ACC112 (cell line): ENCODE measurements at regions not wholly inside any gene's neighbourhood (a gene's known extent, or its start where the extent isn't known, plus 50 kb on each side); places are given as distances from the start of the nearest gene placed in this dataset.
"Not testable (repeated sequence)": the region's sequence is repeated elsewhere in the genome, so short reads cannot be mapped to it uniquely, and the experiment has no call there.

Experiments used
- H2AFZ ChIP-seq: fragments of 200-600 bp; sonication (generic); one replicate; pipeline ENCODE4 v1.6.0; 2017; ENCODE audit warnings: antibody characterized with exemption, low read length; ENCODE audit not compliant: unreplicated experiment
- H3K27ac ChIP-seq: fragments of 200-600 bp; sonication (generic); 2 replicates; pipeline ENCODE4 v1.5.1; 2014; ENCODE audit warnings: low read depth, mild to moderate bottlenecking, antibody characterized with exemption, low read length, moderate library complexity
- H3K27me3 ChIP-seq: fragments of 200-600 bp; sonication (generic); 2 replicates; pipeline ENCODE4 v1.6.1; 2014; ENCODE audit warnings: mild to moderate bottlenecking, antibody characterized with exemption, low read length, moderate library complexity, mixed read lengths; ENCODE audit not compliant: insufficient read depth
- H3K36me3 ChIP-seq: fragments of 200-600 bp; sonication (generic); 2 replicates; pipeline ENCODE4 v1.6.1; 2016; ENCODE audit warnings: mild to moderate bottlenecking, antibody characterized with exemption, low read length, moderate library complexity, mixed read lengths; ENCODE audit not compliant: insufficient read depth
- H3K4me1 ChIP-seq: fragments of 200-600 bp; sonication (generic); one replicate; pipeline ENCODE4 v1.6.1; 2016; ENCODE audit warnings: low read length, mixed read lengths; ENCODE audit not compliant: insufficient read depth, unreplicated experiment, control insufficient read depth
- H3K4me3 ChIP-seq: fragments of 200-600 bp; sonication (generic); 2 replicates; pipeline ENCODE4 v1.5.1; 2014; ENCODE audit warnings: mild to moderate bottlenecking, low read depth, low read length
- H3K79me2 ChIP-seq: fragments of 200-600 bp; sonication (generic); one replicate; pipeline ENCODE4 v1.6.0; 2016; ENCODE audit warnings: low read length; ENCODE audit not compliant: control insufficient read depth, unreplicated experiment, insufficient read depth

DNA sequence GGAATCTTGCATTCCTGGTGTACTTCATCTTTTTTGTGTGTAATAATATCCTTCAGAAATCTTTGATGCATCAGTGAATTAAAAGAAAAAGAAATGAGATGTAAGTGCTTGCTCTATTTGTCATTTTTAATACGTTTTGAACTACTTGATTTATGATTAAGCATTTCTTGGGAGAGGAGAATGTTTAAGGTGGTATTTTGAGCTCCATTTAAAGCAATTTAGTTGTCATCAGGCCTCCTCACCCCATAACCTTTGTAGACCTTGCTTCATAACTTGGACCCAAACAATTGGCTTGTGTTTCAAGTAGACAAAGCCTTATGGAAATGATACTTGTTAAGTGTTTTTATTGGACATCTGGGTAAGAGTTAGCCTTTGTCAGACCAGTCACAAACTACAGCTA, 87.1 kb upstream of the VEPH1 start:
- no peak overlapping the region for H2AFZ ChIP-seq
- H3K79me2 ChIP-seq: no peaks in the 10 kb centered on the region
- no peak overlapping the region for H3K27ac ChIP-seq
- H3K27me3 ChIP-seq: 0 out of 2 replicates have a peak, but pooled peaks cover 4% of the 10 kb centered on the region
- H3K36me3 ChIP-seq: no peaks in the 10 kb centered on the region
- H3K4me3 ChIP-seq: no peak overlapping the region
- H3K4me1 ChIP-seq: no peaks in the 10 kb centered on the region

DNA sequence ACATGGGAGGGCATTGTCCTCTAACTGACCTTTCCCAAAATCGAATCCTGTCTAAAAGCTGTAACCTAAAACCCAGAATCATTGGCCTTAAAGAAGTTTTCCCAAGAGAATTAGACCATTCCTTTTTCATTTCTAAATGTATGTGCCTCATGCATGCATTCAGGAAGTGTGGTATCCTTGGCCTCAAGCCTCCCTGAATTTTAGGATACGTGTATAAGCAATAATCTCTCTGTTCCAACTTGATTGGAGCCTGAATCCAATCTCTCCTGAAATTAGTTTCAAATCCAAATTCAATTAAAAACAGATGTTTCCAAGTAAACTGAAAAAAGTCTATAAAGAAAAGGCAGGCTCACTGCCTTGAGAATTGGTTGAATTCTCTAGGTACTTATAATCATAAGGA, 86.0 kb upstream of the VEPH1 start:
- Histone ChIP-seq H2AFZ (no peak overlapping the region), H3K27ac (no peak overlapping the region)

DNA sequence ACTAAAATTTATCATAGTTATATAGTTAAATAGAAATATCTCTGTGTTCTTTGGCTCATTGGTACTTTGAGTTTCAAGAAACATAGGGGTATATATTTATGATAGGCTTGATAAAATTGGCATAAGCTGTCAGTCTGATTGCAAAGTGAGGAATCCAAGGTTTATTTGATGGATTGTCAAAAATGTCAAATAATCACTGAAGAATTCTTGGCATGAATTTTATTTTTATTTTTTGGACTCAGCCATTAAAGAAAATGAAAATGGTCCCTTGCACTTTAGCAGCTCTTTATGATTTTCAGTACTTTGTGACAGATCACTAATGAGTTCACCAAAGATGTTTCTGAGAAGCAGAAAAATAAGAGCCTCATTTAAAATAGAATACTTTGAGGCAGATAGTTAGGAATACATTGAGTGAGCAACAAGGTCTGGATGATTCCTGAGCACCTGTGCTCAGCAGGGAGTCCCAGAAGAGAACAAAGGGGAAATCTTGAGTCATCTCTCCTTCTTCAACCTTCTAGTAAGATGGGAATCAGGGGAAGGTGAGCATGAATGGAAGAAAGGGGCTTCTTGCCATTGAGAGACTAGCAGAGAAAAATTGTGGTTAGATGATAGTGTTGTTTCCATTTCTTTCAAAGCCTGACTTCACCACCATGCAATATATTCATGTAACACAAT, 85.3 kb upstream of the VEPH1 start:
- Histone ChIP-seq H3K27ac (no peak overlapping the region), H3K4me1 (no peaks in the 10 kb centered on the region), H3K27me3 (no peaks in the 10 kb centered on the region), H2AFZ (no peak overlapping the region), H3K79me2 (no peaks in the 10 kb centered on the region), H3K36me3 (no peaks in the 10 kb centered on the region), H3K4me3 (no peak overlapping the region)

More for the DNA sequence above, 86.0 kb upstream of the VEPH1 start:
- Histone ChIP-seq H3K4me1 (no peaks in the 10 kb centered on the region), H3K79me2 (no peaks in the 10 kb centered on the region), H3K4me3 (no peak overlapping the region), H3K27me3 (no peaks in the 10 kb centered on the region), H3K36me3 (no peaks in the 10 kb centered on the region)

DNA sequence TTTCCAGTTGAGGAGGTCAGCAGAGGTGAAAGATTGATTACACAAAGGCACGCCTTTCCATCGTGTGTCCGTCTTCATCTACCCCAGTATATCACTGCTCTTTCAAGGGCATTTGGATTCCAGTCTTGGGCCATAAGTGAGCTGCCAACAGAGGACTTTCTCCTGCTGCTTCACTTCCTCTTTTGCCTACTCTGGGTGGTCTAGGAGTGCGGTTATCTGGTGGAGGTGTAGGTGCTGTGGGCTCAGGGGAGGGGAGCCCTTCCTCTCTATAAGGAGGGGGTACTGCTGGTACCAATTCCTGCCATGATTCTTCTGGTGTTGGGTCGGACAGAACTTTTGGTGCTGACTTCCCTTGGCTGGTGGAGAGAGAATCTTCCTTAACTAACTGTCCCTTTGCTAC, 83.1 kb upstream of the VEPH1 start:
- H3K27ac ChIP-seq: no peak overlapping the region

DNA sequence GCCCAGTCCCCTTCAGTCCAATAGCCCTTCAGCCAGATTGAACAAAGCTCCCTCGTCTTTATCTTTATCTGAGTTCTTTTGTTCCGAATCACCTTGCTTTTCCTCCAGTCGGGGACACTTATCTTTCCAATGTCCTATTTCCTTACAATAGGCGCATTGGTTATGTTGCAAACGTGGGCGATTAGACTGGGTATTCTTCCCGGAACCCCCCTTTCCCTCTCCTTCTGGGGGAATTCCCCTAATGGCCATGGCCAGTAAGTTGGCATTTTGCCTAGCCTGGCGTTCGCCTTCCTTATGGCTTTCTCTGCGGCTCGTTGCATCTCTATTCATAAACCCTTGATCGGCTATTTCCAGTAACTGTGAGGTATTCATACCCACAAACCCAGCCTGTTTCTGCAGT, 82.2 kb upstream of the VEPH1 start:
- Histone ChIP-seq H3K27me3 (no peaks in the 10 kb centered on the region), H3K27ac (no peak overlapping the region), H2AFZ (no peak overlapping the region), H3K4me1 (peaks cover 7% of the 10 kb centered on the region), H3K4me3 (no peak overlapping the region), H3K36me3 (no peaks in the 10 kb centered on the region), H3K79me2 (no peaks in the 10 kb centered on the region)

More for the DNA sequence above, 83.1 kb upstream of the VEPH1 start:
- H3K79me2 ChIP-seq: no peaks in the 10 kb centered on the region
- H3K27me3 ChIP-seq: no peaks in the 10 kb centered on the region
- H2AFZ ChIP-seq: no peak overlapping the region
- no peaks in the 10 kb centered on the region for H3K36me3 ChIP-seq
- H3K4me3 ChIP-seq: no peak overlapping the region
- peaks cover 4% of the 10 kb centered on the region for H3K4me1 ChIP-seq

DNA sequence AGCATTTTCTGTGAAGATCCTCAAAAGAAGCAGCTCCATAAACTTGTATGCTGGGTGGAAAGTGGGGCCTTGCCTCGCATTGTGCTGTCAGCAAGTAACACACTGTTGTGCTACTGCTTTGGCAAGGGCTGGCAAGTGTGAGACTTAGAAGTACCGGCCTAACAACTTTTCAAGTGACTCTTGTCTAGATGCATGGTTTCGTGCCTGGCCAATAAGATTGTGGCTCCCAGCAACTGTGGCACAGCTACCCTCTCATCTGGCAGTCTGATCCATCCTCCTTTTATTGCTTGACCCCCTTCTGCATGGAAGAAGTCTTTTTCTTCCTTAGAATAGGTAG, 79.4 kb upstream of the VEPH1 start:
- no peaks in the 10 kb centered on the region for H3K36me3 ChIP-seq
- H3K4me3 ChIP-seq: no peak overlapping the region

DNA sequence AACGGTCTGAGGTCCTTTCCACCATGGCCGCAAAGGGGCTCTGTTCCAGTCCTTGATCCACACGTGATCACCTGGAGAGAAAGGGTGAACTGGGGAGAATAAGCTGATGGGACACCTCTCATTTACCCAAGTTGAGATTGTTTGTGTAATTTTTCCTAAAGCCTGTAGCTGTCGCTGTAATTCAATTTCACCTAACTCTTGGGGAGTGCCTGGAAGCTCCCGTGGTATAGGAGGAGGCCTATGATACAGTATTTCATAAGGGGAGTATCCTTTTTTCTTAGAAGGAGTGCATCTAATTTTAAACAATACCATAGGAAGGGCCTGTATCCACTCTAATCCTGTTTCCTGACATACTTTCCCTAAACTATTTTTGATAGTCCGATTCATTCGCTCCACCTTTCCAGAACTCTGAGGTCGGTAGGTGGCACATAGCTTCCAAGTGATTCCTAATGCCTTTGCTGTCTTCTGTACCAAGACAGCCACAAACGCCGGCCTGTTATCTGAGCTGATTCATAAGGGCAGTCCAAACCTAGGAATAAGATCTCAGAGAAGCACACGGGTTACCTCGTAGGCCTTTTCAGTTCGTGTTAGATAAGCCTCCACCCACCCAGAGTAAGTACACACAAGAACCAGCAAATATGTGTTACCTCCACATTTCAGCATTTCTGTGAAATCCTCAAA, 78.9 kb upstream of the VEPH1 start:
- H3K36me3 ChIP-seq, H3K79me2 ChIP-seq, H3K4me3 ChIP-seq, H2AFZ ChIP-seq, H3K27me3 ChIP-seq, H3K4me1 ChIP-seq, H3K27ac ChIP-seq: not testable (repeated sequence)

More for the DNA sequence above, 79.4 kb upstream of the VEPH1 start:
- no peak overlapping the region for H2AFZ ChIP-seq
- no peak overlapping the region for H3K27ac ChIP-seq
- peaks cover 7% of the 10 kb centered on the region for H3K4me1 ChIP-seq
- no peaks in the 10 kb centered on the region for H3K79me2 ChIP-seq
- no peaks in the 10 kb centered on the region for H3K27me3 ChIP-seq

DNA sequence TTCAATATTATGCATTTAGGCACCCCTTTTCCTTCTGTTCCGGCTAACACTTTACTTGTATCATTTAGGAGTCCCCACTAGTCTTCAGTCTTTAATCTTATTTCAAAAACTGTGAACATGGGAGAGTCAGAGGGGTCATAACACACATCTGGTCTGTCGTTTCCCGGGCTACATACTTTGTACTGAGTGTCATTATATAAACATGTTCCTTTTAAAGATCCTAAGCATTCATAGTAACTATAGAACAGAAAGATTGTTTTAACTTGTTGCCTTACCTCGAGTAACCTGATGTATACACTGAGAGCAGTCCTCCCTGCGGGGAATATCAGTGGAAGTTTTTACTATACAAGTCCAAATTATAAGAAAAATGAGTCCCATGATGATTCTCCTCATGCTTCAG, 78.2 kb upstream of the VEPH1 start:
- H3K4me3 ChIP-seq: no peak overlapping the region
- no peak overlapping the region for H2AFZ ChIP-seq

DNA sequence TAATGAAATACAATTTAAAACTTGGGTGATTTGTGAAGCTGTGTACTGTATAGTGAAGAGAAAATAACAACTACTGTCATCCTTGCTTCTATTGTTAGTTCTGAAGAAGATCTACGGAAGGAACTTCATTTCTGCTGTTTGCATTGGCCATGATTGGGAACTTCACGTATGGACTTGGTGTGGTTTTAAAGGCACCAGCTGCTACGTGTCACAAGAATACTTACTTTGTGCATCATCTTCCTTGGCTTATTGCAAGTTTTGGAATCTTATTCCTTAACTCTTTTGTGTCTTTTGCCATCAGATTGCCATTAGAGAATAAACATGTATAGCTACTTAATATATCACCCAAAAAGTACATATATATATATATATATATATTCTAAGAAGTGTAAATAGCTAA, 75.0 kb upstream of the VEPH1 start:
- H3K27me3 ChIP-seq: no peaks in the 10 kb centered on the region
- H3K79me2 ChIP-seq: no peaks in the 10 kb centered on the region
- no peak overlapping the region for H2AFZ ChIP-seq
- peaks cover 14% of the 10 kb centered on the region for H3K4me1 ChIP-seq
- H3K27ac ChIP-seq: no peak overlapping the region
- H3K4me3 ChIP-seq: no peak overlapping the region
- no peaks in the 10 kb centered on the region for H3K36me3 ChIP-seq

More for the DNA sequence above, 78.2 kb upstream of the VEPH1 start:
- Histone ChIP-seq H3K27me3 (no peaks in the 10 kb centered on the region), H3K36me3 (no peaks in the 10 kb centered on the region), H3K27ac (no peak overlapping the region), H3K79me2 (no peaks in the 10 kb centered on the region), H3K4me1 (peaks cover 7% of the 10 kb centered on the region)

DNA sequence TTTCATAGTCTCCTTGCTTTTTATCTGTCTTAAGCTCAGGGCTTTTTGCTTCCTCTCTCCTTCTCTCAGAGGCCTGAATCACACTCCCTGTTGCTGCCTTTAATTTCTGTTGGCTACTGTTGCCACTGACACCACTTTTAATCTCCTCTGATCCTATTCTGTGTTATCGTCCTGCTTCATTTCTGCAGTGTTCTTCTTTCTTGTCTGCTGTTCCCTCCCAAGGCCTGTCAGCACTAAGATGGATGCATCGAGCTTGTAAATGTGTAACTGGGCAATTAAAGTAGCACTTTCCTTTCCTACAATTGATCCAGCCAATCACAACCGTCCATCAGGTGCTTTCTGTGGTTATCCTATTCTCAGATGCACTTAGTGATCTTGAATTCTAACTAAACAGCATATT, 71.3 kb upstream of the VEPH1 start:
- H3K4me3 ChIP-seq: no peak overlapping the region
- no peaks in the 10 kb centered on the region for H3K27me3 ChIP-seq
- H3K36me3 ChIP-seq: no peaks in the 10 kb centered on the region
- H3K4me1 ChIP-seq: peaks cover 7% of the 10 kb centered on the region
- no peaks in the 10 kb centered on the region for H3K79me2 ChIP-seq
- H2AFZ ChIP-seq: no peak overlapping the region
- H3K27ac ChIP-seq: no peak overlapping the region

DNA sequence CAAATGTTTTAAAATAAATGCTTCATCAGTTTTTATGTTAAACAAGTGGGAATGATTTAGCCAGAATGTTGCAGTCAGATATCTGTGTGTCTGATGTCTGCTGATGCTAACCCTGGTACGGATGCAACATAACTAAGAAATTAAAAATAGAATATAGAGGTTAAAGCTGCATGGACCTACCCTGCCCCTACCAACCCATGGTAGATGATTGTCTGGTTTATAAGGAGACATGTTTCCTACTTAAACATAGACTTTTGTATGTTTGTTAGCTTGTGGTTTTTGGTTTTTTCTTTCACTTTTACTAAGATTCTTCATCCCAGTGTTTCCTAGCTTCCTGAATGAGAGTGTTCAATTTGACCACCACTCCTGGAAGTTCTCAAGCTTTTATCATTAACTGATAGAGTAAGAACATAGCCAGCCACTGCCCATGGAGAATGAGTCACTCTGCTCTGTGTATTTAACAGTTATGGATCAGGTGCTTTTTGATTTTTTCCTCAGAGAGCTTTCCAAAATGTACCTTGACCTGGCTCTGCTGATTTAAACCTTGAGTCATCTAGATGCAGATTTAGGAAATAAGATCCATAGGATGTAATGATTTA, 70.7 kb upstream of the VEPH1 start:
- no peaks in the 10 kb centered on the region for H3K79me2 ChIP-seq
- no peak overlapping the region for H2AFZ ChIP-seq
- no peaks in the 10 kb centered on the region for H3K27me3 ChIP-seq
- H3K4me3 ChIP-seq: no peak overlapping the region
- H3K4me1 ChIP-seq: peaks cover 7% of the 10 kb centered on the region
- H3K27ac ChIP-seq: no peak overlapping the region
- no peaks in the 10 kb centered on the region for H3K36me3 ChIP-seq
